Ishikawa (cell line): ENCODE measurements at regions not wholly inside any gene's neighbourhood (a gene's known extent, or its start where the extent isn't known, plus 50 kb on each side); places are given as distances from the start of the nearest gene placed in this dataset.

Source experiments
- CEBPB ChIP-seq: IDR thresholded peaks from 2 replicates; pipeline ENCODE4 v1.6.1; 2012
- CREB1 ChIP-seq: IDR thresholded peaks from 2 replicates; pipeline ENCODE4 v1.6.1; 2012; ENCODE audit warnings: low read depth
- EGR1 ChIP-seq: IDR thresholded peaks from 2 replicates; pipeline ENCODE4 v1.6.1; 2012
- EP300 ChIP-seq: IDR thresholded peaks from 2 replicates; pipeline ENCODE4 v1.6.1; 2012; ENCODE audit warnings: borderline replicate concordance
- FOXM1 ChIP-seq: IDR thresholded peaks from 2 replicates; pipeline ENCODE4 v1.6.1; 2012; ENCODE audit warnings: low read depth, borderline replicate concordance
- NFIC ChIP-seq: IDR thresholded peaks from 2 replicates; pipeline ENCODE4 v1.6.1; 2012
- RAD21 ChIP-seq: IDR thresholded peaks from 2 replicates; pipeline ENCODE4 v1.6.1; 2012; ENCODE audit warnings: low read depth
- TAF1 ChIP-seq: IDR thresholded peaks from 2 replicates; pipeline ENCODE4 v1.6.1; 2012; ENCODE audit warnings: low read depth, mild to moderate bottlenecking
- TCF12 ChIP-seq: IDR thresholded peaks from 2 replicates; pipeline ENCODE4 v1.6.1; 2012; ENCODE audit warnings: low read depth
- TEAD4 ChIP-seq: IDR thresholded peaks from 2 replicates; pipeline ENCODE4 v1.6.1; 2012
- YY1 ChIP-seq: IDR thresholded peaks from 2 replicates; pipeline ENCODE4 v1.6.1; 2012; ENCODE audit warnings: low read depth
- ZBTB7A ChIP-seq: IDR thresholded peaks from 2 replicates; pipeline ENCODE4 v1.6.1; 2012; ENCODE audit warnings: low read depth
- TF ChIP-seq, protein P1 (sequence below): IDR thresholded peaks from 2 replicates; pipeline ENCODE4 v1.6.1; 2012
- TF ChIP-seq, protein P2 (sequence below): IDR thresholded peaks from 2 replicates; pipeline ENCODE4 v1.6.1; 2012
- TF ChIP-seq, protein P3 (sequence below): IDR thresholded peaks from 2 replicates; pipeline ENCODE4 v1.6.1; 2012; ENCODE audit warnings: low read depth, mild to moderate bottlenecking

DNA sequence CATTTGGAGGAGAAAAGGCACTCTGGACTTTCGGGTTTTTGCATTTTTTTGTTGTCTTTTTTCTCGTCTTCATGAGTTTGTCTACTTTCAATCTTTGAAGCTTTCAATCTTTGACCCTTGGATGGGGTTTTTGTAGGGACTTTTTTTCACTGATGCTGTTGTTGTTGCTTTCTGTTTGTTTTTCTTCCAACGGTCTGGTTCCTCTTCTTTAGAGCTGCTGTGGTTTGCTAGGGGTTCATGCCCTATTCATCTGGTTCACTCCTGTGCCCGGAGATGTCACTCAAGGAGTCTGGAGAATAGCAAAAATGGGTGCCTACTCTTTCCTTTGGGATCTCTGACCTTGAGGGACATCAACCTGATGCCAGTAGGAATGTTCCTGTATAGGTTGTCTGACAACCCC is 378.6 kb upstream of the TYRP1 start:
- TF ChIP-seq RAD21, result no peak
- TF ChIP-seq EGR1, result no peak
- no peak for TF ChIP-seq FOXM1
- TF ChIP-seq, protein P1, sequence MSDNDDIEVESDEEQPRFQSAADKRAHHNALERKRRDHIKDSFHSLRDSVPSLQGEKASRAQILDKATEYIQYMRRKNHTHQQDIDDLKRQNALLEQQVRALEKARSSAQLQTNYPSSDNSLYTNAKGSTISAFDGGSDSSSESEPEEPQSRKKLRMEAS, result no peak
- TF ChIP-seq TEAD4, result no peak
- TF ChIP-seq TAF1, result no peak
- no peak for TF ChIP-seq CREB1
- no peak for TF ChIP-seq TCF12

DNA sequence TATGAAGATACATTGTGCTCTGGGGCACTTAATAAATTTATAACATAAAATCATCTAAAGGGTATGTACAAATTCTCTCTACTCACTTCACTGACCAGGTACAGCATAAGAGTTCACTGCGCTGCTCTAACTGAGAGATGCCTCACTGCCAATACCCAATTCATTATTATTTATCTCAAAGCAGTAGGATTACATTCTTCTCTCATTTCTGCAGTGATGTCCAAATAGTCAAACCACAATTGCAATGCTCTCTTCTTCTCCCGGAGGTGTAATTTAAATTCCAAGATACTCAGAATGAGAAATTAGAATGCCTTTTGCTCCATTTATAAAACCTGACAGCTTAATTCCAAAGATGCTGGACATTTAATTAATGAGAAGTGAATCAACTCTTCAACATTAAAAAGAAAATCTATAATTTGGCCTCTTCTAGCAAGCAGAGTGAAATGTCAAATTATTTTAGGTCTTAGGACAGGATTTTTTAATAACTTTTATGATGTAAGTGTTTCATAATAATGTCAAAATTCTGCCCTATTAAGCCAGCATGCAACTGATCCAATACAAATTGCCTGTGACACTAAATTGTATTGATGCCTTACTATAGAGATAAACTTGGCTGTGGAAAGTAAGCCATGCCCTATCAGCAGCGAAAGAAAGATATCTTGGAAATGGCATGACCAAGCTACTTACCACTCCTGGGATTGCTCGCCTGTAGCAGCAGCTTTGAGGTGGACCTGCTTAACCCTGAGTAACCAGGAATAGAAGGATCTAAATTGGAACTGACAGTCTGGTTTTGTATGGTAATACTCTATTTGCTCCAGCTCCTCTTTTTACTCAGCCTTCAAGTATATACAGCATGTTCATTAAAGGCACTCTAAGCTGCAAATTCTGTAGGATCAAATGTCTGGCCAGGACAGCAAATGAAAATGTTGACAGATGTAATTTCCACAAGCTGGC is 374.2 kb upstream of the TYRP1 start:
- TF ChIP-seq NFIC (no peak), RAD21 (no peak), EGR1 (no peak), TEAD4 (no peak), CREB1 (no peak), YY1 (no peak), TCF12 (no peak), CEBPB (no peak), ZBTB7A (no peak), EP300 (no peak), FOXM1 (no peak), TAF1 (no peak)
- TF ChIP-seq, protein P2, sequence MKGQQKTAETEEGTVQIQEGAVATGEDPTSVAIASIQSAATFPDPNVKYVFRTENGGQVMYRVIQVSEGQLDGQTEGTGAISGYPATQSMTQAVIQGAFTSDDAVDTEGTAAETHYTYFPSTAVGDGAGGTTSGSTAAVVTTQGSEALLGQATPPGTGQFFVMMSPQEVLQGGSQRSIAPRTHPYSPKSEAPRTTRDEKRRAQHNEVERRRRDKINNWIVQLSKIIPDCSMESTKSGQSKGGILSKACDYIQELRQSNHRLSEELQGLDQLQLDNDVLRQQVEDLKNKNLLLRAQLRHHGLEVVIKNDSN, result no peak
- TF ChIP-seq, protein P1, result no peak
- TF ChIP-seq, protein P3, sequence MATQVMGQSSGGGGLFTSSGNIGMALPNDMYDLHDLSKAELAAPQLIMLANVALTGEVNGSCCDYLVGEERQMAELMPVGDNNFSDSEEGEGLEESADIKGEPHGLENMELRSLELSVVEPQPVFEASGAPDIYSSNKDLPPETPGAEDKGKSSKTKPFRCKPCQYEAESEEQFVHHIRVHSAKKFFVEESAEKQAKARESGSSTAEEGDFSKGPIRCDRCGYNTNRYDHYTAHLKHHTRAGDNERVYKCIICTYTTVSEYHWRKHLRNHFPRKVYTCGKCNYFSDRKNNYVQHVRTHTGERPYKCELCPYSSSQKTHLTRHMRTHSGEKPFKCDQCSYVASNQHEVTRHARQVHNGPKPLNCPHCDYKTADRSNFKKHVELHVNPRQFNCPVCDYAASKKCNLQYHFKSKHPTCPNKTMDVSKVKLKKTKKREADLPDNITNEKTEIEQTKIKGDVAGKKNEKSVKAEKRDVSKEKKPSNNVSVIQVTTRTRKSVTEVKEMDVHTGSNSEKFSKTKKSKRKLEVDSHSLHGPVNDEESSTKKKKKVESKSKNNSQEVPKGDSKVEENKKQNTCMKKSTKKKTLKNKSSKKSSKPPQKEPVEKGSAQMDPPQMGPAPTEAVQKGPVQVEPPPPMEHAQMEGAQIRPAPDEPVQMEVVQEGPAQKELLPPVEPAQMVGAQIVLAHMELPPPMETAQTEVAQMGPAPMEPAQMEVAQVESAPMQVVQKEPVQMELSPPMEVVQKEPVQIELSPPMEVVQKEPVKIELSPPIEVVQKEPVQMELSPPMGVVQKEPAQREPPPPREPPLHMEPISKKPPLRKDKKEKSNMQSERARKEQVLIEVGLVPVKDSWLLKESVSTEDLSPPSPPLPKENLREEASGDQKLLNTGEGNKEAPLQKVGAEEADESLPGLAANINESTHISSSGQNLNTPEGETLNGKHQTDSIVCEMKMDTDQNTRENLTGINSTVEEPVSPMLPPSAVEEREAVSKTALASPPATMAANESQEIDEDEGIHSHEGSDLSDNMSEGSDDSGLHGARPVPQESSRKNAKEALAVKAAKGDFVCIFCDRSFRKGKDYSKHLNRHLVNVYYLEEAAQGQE, result no peak

DNA sequence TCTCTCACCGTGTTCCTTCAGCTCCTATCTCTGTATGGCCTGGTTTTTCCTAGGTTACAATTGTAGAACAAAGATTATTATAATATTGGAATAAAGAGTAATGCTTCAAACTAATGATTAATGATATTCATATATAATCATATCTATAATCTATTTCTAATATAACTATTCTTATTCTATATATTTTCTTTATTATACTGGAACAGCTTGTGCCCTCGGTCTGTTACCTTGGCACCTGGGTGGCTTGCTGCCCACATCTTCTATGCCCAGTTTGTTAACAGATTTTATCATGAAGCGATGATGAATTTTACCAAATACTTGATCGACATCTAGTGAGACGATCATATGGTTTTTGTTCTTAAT is 363.6 kb upstream of the TYRP1 start:
- TF ChIP-seq RAD21, result no peak
- TF ChIP-seq EGR1, result no peak
- TF ChIP-seq, protein P2, result no peak
- no peak for TF ChIP-seq TEAD4
- TF ChIP-seq CEBPB, result no peak
- TF ChIP-seq, protein P1, result no peak
- no peak for TF ChIP-seq YY1
- no peak for TF ChIP-seq NFIC
- no peak for TF ChIP-seq TCF12
- no peak for TF ChIP-seq FOXM1
- TF ChIP-seq ZBTB7A, result no peak
- TF ChIP-seq TAF1, result no peak
- no peak for TF ChIP-seq CREB1
- no peak for TF ChIP-seq EP300

DNA sequence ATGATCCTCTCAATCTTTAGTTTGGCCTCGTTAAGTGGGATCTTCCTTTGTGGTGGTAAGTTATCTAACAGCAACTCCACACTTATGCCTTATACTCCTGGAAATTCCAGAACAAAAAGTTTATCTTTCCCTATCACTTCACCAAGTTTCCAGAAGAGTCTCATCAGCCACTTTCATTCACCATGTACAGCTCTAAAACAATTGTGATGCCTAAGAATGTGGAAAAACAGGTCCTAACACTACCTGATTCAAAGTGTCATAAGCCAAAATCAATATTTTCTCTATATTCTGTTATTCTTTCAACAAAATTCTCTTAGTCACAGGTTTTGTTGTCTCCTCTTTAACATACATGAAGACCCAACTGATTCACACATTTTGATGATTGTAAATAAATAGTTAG is 342.4 kb upstream of the TYRP1 start:
- TF ChIP-seq, protein P3, result no peak
- TF ChIP-seq FOXM1, result no peak

DNA sequence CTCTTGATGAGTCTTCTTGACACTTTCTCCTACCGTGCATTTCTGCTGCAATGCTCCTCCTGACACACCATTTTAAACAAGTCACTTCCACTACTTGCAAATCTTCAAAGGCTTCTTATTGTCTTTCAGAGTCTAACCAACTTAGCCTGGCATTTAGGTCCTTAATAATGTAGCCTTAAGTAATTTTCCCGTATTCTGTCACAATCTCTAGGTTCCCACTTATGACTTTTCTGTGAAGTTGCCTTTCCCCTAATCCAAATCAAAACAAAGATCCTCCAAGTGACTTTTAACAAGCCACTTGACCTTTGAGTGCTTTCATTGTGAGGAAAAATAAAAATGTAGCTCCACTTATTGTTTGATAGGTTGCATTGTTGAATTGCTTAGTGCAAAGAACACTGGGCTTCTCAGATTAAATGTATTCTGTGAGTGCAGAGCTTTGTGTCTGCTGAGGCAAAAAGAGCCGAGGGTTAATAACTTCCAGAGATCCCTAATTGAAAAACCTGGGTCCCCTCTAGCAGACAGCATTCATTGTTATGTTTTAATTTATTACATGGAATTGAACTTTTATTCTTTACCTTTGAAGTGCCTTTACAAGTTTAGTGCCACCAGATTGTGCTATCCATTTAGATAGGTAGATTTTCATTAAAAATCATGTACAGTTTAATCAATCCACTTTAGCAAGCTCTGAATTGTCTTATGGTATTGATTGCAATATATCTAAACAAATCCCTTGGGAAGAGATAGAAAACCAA is 341.7 kb upstream of the TYRP1 start:
- TF ChIP-seq RAD21, result no peak
- TF ChIP-seq, protein P1, result no peak
- no peak for TF ChIP-seq NFIC
- no peak for TF ChIP-seq EGR1
- no peak for TF ChIP-seq CEBPB
- no peak for TF ChIP-seq TCF12
- TF ChIP-seq TEAD4, result no peak
- TF ChIP-seq EP300, result no peak
- TF ChIP-seq, protein P3, result no peak
- TF ChIP-seq TAF1, result no peak
- TF ChIP-seq FOXM1, result no peak
- TF ChIP-seq ZBTB7A, result no peak
- TF ChIP-seq CREB1, result no peak
